Endothelial cell (in vitro differentiated cells): ENCODE measurements at regions not wholly inside any gene's neighbourhood (a gene's known extent, or its start where the extent isn't known, plus 50 kb on each side); places are given as distances from the start of the nearest gene placed in this dataset.

Experiments
- DNase-seq: peaks from one replicate; pipeline ENCODE4 v3.0.0; 2021; ENCODE audit warnings: low spot score
- H3K27ac Mint-ChIP-seq: one replicate; pipeline ENCODE4 v1.8.0; 2021; ENCODE audit warnings: mixed read lengths, inconsistent platforms; ENCODE audit not compliant: unreplicated experiment
- H3K27me3 Mint-ChIP-seq: one replicate; pipeline ENCODE4 v1.8.0; 2021; ENCODE audit warnings: mild to moderate bottlenecking, moderate library complexity, mixed read lengths, inconsistent platforms; ENCODE audit not compliant: unreplicated experiment
- H3K36me3 Mint-ChIP-seq: one replicate; pipeline ENCODE4 v1.8.0; 2021; ENCODE audit warnings: mild to moderate bottlenecking, low read depth, mixed read lengths, inconsistent platforms; ENCODE audit not compliant: unreplicated experiment
- H3K4me1 Mint-ChIP-seq: one replicate; pipeline ENCODE4 v1.8.0; 2021; ENCODE audit warnings: mild to moderate bottlenecking, mixed read lengths, inconsistent platforms; ENCODE audit not compliant: unreplicated experiment
- H3K4me3 Mint-ChIP-seq: one replicate; pipeline ENCODE4 v1.8.0; 2021; ENCODE audit warnings: mild to moderate bottlenecking, mixed read lengths, inconsistent platforms; ENCODE audit not compliant: unreplicated experiment
- H3K9me3 Mint-ChIP-seq: one replicate; pipeline ENCODE4 v1.8.0; 2021; ENCODE audit warnings: mixed read lengths, inconsistent platforms; ENCODE audit not compliant: unreplicated experiment
- CTCF ChIP-seq: fragments of 200-600 bp; sonication (generic); IDR thresholded peaks from one replicate; pipeline ENCODE4 v1.5.0; 2021; ENCODE audit warnings: antibody characterized with exemption; ENCODE audit not compliant: unreplicated experiment

GRCh38 chr10:55305285-55305684, 504.3 kb upstream of the PCDH15 start:
- Mint-ChIP-seq H3K9me3 (no peaks in the 10 kb centered on the region), H3K27ac (no peak overlapping the region), H3K36me3 (no peaks in the 10 kb centered on the region), H3K27me3 (no peaks in the 10 kb centered on the region), H3K4me3 (no peak overlapping the region), H3K4me1 (no peaks in the 10 kb centered on the region)
- no peak for DNase-seq
- TF ChIP-seq CTCF, result no peak

- no peak for DNase-seq
- no peaks in the 10 kb centered on the region for H3K9me3 Mint-ChIP-seq
- H3K4me1 Mint-ChIP-seq, result no peaks in the 10 kb centered on the region
- no peaks in the 10 kb centered on the region for H3K27me3 Mint-ChIP-seq
- no peak for TF ChIP-seq CTCF
- no peak overlapping the region for H3K4me3 Mint-ChIP-seq
- H3K27ac Mint-ChIP-seq, result no peak overlapping the region
- no peaks in the 10 kb centered on the region for H3K36me3 Mint-ChIP-seq
Measured at GRCh38 chr10:55287346-55287745, 486.3 kb upstream of the PCDH15 start.

GRCh38 chr10:55283031-55283430, 482.0 kb upstream of the PCDH15 start:
- no peaks in the 10 kb centered on the region for H3K9me3 Mint-ChIP-seq
- no peak overlapping the region for H3K27ac Mint-ChIP-seq
- TF ChIP-seq CTCF, result no peak
- no peak for DNase-seq
- H3K27me3 Mint-ChIP-seq, result no peaks in the 10 kb centered on the region
- no peaks in the 10 kb centered on the region for H3K36me3 Mint-ChIP-seq
- no peak overlapping the region for H3K4me3 Mint-ChIP-seq
- no peaks in the 10 kb centered on the region for H3K4me1 Mint-ChIP-seq

GRCh38 chr10:55280696-55281095, 479.7 kb upstream of the PCDH15 start:
- no peak overlapping the region for H3K27ac Mint-ChIP-seq
- no peaks in the 10 kb centered on the region for H3K9me3 Mint-ChIP-seq
- H3K27me3 Mint-ChIP-seq, result no peaks in the 10 kb centered on the region
- H3K36me3 Mint-ChIP-seq, result no peaks in the 10 kb centered on the region
- no peak for DNase-seq
- TF ChIP-seq CTCF, result no peak
- H3K4me3 Mint-ChIP-seq, result no peak overlapping the region
- H3K4me1 Mint-ChIP-seq, result no peaks in the 10 kb centered on the region

GRCh38 chr10:55277549-55277948, 476.5 kb upstream of the PCDH15 start:
- H3K36me3 Mint-ChIP-seq, result no peaks in the 10 kb centered on the region
- TF ChIP-seq CTCF, result no peak
- no peaks in the 10 kb centered on the region for H3K9me3 Mint-ChIP-seq
- H3K4me3 Mint-ChIP-seq, result no peak overlapping the region
- H3K27ac Mint-ChIP-seq, result no peak overlapping the region
- no peaks in the 10 kb centered on the region for H3K4me1 Mint-ChIP-seq
- no peak for DNase-seq
- H3K27me3 Mint-ChIP-seq, result no peaks in the 10 kb centered on the region
